IMR-90 (cell line): ENCODE measurements at regions not wholly inside any gene's neighbourhood (a gene's known extent, or its start where the extent isn't known, plus 50 kb on each side); places are given as distances from the start of the nearest gene placed in this dataset.
"Not testable (repeated sequence)": the region's sequence is repeated elsewhere in the genome, so short reads cannot be mapped to it uniquely, and the experiment has no call there.

Experiments used
- ATAC-seq: fragments of 200-7000 bp; cut with Tn5 transposase; 2 replicates; pipeline ENCODE4 v1.9.1; 2020; ENCODE audit warnings: low read depth, mild to moderate bottlenecking, moderate library complexity
- BruUV-seq: library from RNA; stranded (reverse); fragments of 400-500 nt; replicated peaks from 2 replicates; lab custom pipeline; 2021; lab: Mats Ljungman, UMichigan
- CTCF ChIA-PET: fragments of 300-600 bp; formaldehyde crosslinking; extraction: SDS; loops from one replicate; lab custom pipeline; 2021; ENCODE audit warnings: antibody characterized with exemption; lab: Yijun Ruan, JAX
- POLR2A ChIA-PET: fragments of 300-600 bp; sonication (Branson Sonifier 250); formaldehyde crosslinking; loops from one replicate; lab custom pipeline; 2022; ENCODE audit warnings: antibody characterized with exemption; ENCODE audit not compliant: unreplicated experiment; lab: Charles Lee
- DNase-seq: peaks from one replicate; pipeline ENCODE4 v3.0.0; 2013
- H2AFZ ChIP-seq: replicated peaks from 2 replicates; pipeline ENCODE3; 2013; ENCODE audit warnings: low read length, mild to moderate bottlenecking; ENCODE audit not compliant: poor library complexity
- H2AK5ac ChIP-seq: 2 replicates; pipeline ENCODE4 v1.6.1; 2013; ENCODE audit warnings: low read depth, low read length, inconsistent platforms
- H2AK9ac ChIP-seq: replicated peaks from 2 replicates; pipeline ENCODE3; 2013; ENCODE audit warnings: mild to moderate bottlenecking, low read depth, low read length, moderate library complexity; ENCODE audit not compliant: poor library complexity
- H2BK120ac ChIP-seq: 2 replicates; pipeline ENCODE4 v1.6.1; 2013; ENCODE audit warnings: low read depth, low read length, inconsistent platforms
- H2BK15ac ChIP-seq: 3 replicates; pipeline ENCODE4 v1.6.1; 2013; ENCODE audit warnings: low read depth, low read length, inconsistent platforms
- H2BK20ac ChIP-seq: 2 replicates; pipeline ENCODE4 v1.6.1; 2013; ENCODE audit warnings: low read depth, mild to moderate bottlenecking, inconsistent platforms, low read length, moderate library complexity
- H2BK5ac ChIP-seq: 2 replicates; pipeline ENCODE4 v1.6.1; 2013; ENCODE audit warnings: mild to moderate bottlenecking, low read depth, low read length, inconsistent platforms; ENCODE audit not compliant: poor library complexity, severe bottlenecking
- H3K14ac ChIP-seq: replicated peaks from 2 replicates; pipeline ENCODE4 v1.6.1; 2013; ENCODE audit warnings: low read depth, low read length, inconsistent platforms
- H3K18ac ChIP-seq: 2 replicates; pipeline ENCODE4 v1.6.1; 2013; ENCODE audit warnings: low read depth, low read length, control low read depth
- H3K23ac ChIP-seq: 2 replicates; pipeline ENCODE4 v1.6.1; 2013; ENCODE audit warnings: low read depth, low read length, inconsistent platforms
- H3K27ac ChIP-seq: 2 replicates; pipeline ENCODE4 v1.5.1; 2013; ENCODE audit warnings: mild to moderate bottlenecking, control low read depth, low read length; ENCODE audit not compliant: insufficient read depth
- H3K27me3 ChIP-seq: 2 replicates; pipeline ENCODE4 v1.6.1; 2013; ENCODE audit warnings: low read length; ENCODE audit not compliant: control insufficient read depth, insufficient read depth
- H3K36me3 ChIP-seq: 2 replicates; pipeline ENCODE4 v1.6.1; 2013; ENCODE audit warnings: low read length, mixed read lengths; ENCODE audit not compliant: control insufficient read depth, insufficient read depth
- H3K4ac ChIP-seq: 2 replicates; pipeline ENCODE4 v1.6.1; 2013; ENCODE audit warnings: low read depth, low read length, inconsistent platforms
- H3K4me1 ChIP-seq: 2 replicates; pipeline ENCODE4 v1.6.1; 2013; ENCODE audit warnings: low read length, mixed read lengths; ENCODE audit not compliant: control insufficient read depth, insufficient read depth
- H3K4me2 ChIP-seq: 2 replicates; pipeline ENCODE4 v1.6.1; 2013; ENCODE audit warnings: low read depth, mild to moderate bottlenecking, control low read depth, low read length, moderate library complexity
- H3K4me3 ChIP-seq: 2 replicates; pipeline ENCODE4 v1.5.1; 2013; ENCODE audit warnings: low read depth, mild to moderate bottlenecking, control low read depth, low read length, moderate library complexity; ENCODE audit not compliant: insufficient read depth
- H3K56ac ChIP-seq: 2 replicates; pipeline ENCODE4 v1.6.1; 2013; ENCODE audit warnings: low read length, inconsistent platforms; ENCODE audit not compliant: insufficient read depth; ENCODE audit errors: extremely low read depth
- H3K79me1 ChIP-seq, 2 experiments: 2 replicates each; pipeline ENCODE4 v1.6.1; 2013; ENCODE audit warnings: low read length in 2 of 2, inconsistent platforms in 1 of 2, low read depth in 1 of 2
- H3K9ac ChIP-seq: 2 replicates; pipeline ENCODE4 v1.6.1; 2013; ENCODE audit warnings: low read depth, low read length, control low read depth
- H3K9me1 ChIP-seq: 2 replicates; pipeline ENCODE4 v1.6.1; 2013; ENCODE audit warnings: low read length, inconsistent platforms; ENCODE audit not compliant: insufficient read depth
- H3K9me3 ChIP-seq: 2 replicates; pipeline ENCODE4 v1.6.1; 2013; ENCODE audit warnings: low read length; ENCODE audit not compliant: control insufficient read depth, insufficient read depth
- H4K20me1 ChIP-seq: 2 replicates; pipeline ENCODE4 v1.6.1; 2013; ENCODE audit warnings: low read length, inconsistent platforms; ENCODE audit not compliant: insufficient read depth
- H4K5ac ChIP-seq: 2 replicates; pipeline ENCODE4 v1.6.1; 2013; ENCODE audit warnings: mild to moderate bottlenecking, low read depth, low read length, control low read depth
- H4K8ac ChIP-seq, 2 experiments: 2 replicates each; pipeline ENCODE4 v1.6.1; 2013; ENCODE audit warnings: low read depth in 2 of 2, low read length in 2 of 2, control low read depth in 1 of 2, inconsistent platforms in 1 of 2
- H4K91ac ChIP-seq: 2 replicates; pipeline ENCODE4 v1.6.1; 2013; ENCODE audit warnings: low read depth, low read length, inconsistent platforms; ENCODE audit not compliant: insufficient read depth
- WGBS, 2 experiments: methylation state at CpG; one replicate each; pipeline versions ENCODE4 v1.1.5 to v1.1.7; 2013; ENCODE audit warnings: missing lambda C conversion rate in 2 of 2; ENCODE audit not compliant: insufficient read length in 1 of 2; ENCODE audit errors: extremely low coverage in 2 of 2; 5-methylcytosine and 5-hydroxymethylcytosine counted together
- dilution Hi-C: fragments of 300-500 bp; cut with HindIII; formaldehyde crosslinking; loops from one replicate; pipeline ENCODE4 v1.14.3; 2018; ENCODE audit warnings: low sequenced_read_pairs; ENCODE audit not compliant: unreplicated experiment
- in situ Hi-C: fragments of 300-500 bp; cut with MboI; formaldehyde crosslinking; loops from 3 replicates; pipeline ENCODE4 v1.14.3; 2019; ENCODE audit warnings: low sequenced_read_pairs, inconsistent platforms, mixed read lengths
- intact Hi-C: fragments of 100-400 bp; cut with micrococcal nuclease; formaldehyde crosslinking; loops from 2 replicates; pipeline ENCODE4 v1.10.0; 2022

DNA sequence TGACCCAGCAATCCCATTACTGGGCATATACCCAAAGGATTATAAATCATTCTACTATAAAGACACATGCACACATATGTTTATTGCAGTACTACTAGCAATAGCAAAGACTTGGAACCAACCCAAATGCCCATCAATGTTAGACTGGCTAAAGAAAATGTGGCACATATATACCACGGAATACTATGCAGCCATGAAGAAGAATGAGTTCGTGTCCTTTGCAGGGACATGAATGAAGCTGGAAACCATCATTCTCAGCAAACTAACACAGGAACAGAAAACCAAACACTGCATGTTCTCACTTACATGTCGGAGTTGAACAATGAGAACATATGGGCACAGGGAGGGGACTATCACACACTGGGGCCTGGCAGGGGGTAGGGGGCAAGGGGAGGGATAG is 183.0 kb downstream of the HACE1 start:
- H4K20me1 ChIP-seq, H3K27ac ChIP-seq, BruUV-seq, H2AK5ac ChIP-seq, H3K4me1 ChIP-seq, POLR2A ChIA-PET, H3K56ac ChIP-seq, H2AFZ ChIP-seq, H3K27me3 ChIP-seq, H3K36me3 ChIP-seq, H2BK20ac ChIP-seq, H2BK5ac ChIP-seq, H2AK9ac ChIP-seq, intact Hi-C loops, H4K8ac ChIP-seq, H3K4ac ChIP-seq, H4K5ac ChIP-seq, DNase-seq, H3K23ac ChIP-seq, H4K91ac ChIP-seq, CTCF ChIA-PET, H2BK120ac ChIP-seq, H3K4me2 ChIP-seq, H3K79me1 ChIP-seq, in situ Hi-C loops, H3K9ac ChIP-seq, H3K18ac ChIP-seq, H3K14ac ChIP-seq, H3K4me3 ChIP-seq, H2BK15ac ChIP-seq, ATAC-seq, dilution Hi-C loops, H3K9me1 ChIP-seq, H3K9me3 ChIP-seq: not testable (repeated sequence)
- no CpG with 5 or more reads among the region's 3 CpGs for WGBS, 2 experiments

DNA sequence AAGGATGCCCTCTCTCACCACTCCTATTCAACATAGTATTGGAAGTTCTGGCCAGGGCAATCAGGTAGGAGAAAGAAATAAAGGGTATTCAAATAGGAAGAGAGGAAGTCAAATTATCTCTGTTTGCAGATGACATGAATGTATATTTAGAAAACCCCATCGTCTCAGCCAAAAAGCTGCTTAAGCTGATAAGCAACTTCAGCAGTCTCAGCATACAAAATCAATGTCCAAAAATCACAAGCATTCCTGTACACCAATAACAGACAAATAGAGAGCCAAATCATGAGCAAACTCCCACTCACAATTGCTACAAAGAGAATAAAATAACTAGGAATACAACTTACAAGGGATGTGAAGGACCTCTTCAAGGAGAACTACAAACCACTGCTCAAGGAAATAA is 184.6 kb downstream of the HACE1 start:
- H3K4me3 ChIP-seq, H2BK20ac ChIP-seq, POLR2A ChIA-PET, H3K27ac ChIP-seq, H2AFZ ChIP-seq, H3K9me1 ChIP-seq, H4K8ac ChIP-seq, CTCF ChIA-PET, H3K79me1 ChIP-seq, H2BK15ac ChIP-seq, intact Hi-C loops, H3K9ac ChIP-seq, H3K4ac ChIP-seq, H3K14ac ChIP-seq, H3K18ac ChIP-seq, H4K5ac ChIP-seq, H3K9me3 ChIP-seq, dilution Hi-C loops, H2AK5ac ChIP-seq, ATAC-seq, H2AK9ac ChIP-seq, in situ Hi-C loops, H3K27me3 ChIP-seq, H2BK120ac ChIP-seq, H3K4me1 ChIP-seq, H2BK5ac ChIP-seq, H3K4me2 ChIP-seq, DNase-seq, H3K23ac ChIP-seq, H3K56ac ChIP-seq, BruUV-seq, H3K36me3 ChIP-seq, H4K20me1 ChIP-seq, H4K91ac ChIP-seq: not testable (repeated sequence)
- WGBS, 2 experiments = no CpG with 5 or more reads among the region's 1 CpG
